Stimulated activated CD4-positive, alpha-beta T cell treated with anti-CD3 and anti-CD28 coated beads, TNF-alpha, amount 100 ng/mL, for 4 hours (primary cell): ENCODE measurements at regions not wholly inside any gene's neighbourhood (a gene's known extent, or its start where the extent isn't known, plus 50 kb on each side); places are given as distances from the start of the nearest gene placed in this dataset.

ENCODE experiments used
- DNase-seq, 3 experiments: peaks; one replicate each; pipeline ENCODE4 v3.0.0-alpha.2; 2020; ENCODE audit warnings: low read depth in 3 of 3

- no peak for DNase-seq
These were observed 252.5 kb downstream of the BCOR start for GRCh38 chrX:39845233-39845632.

- DNase-seq, result no peak
These were observed 251.3 kb downstream of the BCOR start for GRCh38 chrX:39846460-39846859.

GRCh38 chrX:39848243-39848642 is 249.5 kb downstream of the BCOR start:
- DNase-seq, result no peak

- DNase-seq, result no peak
These were observed 248.9 kb downstream of the BCOR start for GRCh38 chrX:39848900-39849299.

GRCh38 chrX:39850209-39850608 is 247.5 kb downstream of the BCOR start:
- no peak for DNase-seq

- no peak for DNase-seq
These were observed 247.1 kb downstream of the BCOR start for GRCh38 chrX:39850630-39851152.

- no peak for DNase-seq
These were observed 245.9 kb downstream of the BCOR start for GRCh38 chrX:39851745-39852455.

GRCh38 chrX:39852491-39852890 is 245.3 kb downstream of the BCOR start:
- no peak for DNase-seq

- no peak for DNase-seq
These were observed 244.2 kb downstream of the BCOR start for GRCh38 chrX:39853417-39854030.

- peak; percentile 29 to 58 (median 49) for DNase-seq
These were observed 242.7 kb downstream of the BCOR start for GRCh38 chrX:39854772-39855747.

GRCh38 chrX:39855748-39856129 is 242.0 kb downstream of the BCOR start:
- peak; percentile 34 to 72 (median 64) for DNase-seq

- DNase-seq, result no peak
These were observed 241.2 kb downstream of the BCOR start for GRCh38 chrX:39856472-39857121.

- DNase-seq, result no peak
These were observed 240.0 kb downstream of the BCOR start for GRCh38 chrX:39857780-39858179.

GRCh38 chrX:39859991-39860861 is 237.5 kb downstream of the BCOR start:
- peak; percentile 39 to 70 (median 70) for DNase-seq

- DNase-seq, result no peak
These were observed 234.8 kb downstream of the BCOR start for GRCh38 chrX:39862963-39863362.

- no peak for DNase-seq
These were observed 231.5 kb downstream of the BCOR start for GRCh38 chrX:39866229-39866628.

- peak; percentile 31 to 47 (median 46) for DNase-seq
These were observed 227.7 kb downstream of the BCOR start for GRCh38 chrX:39869846-39870601.

- DNase-seq, result no peak
These were observed 226.1 kb downstream of the BCOR start for GRCh38 chrX:39871648-39872047.

- no peak for DNase-seq
These were observed 224.6 kb downstream of the BCOR start for GRCh38 chrX:39873117-39873516.
